GM12892 (cell line): ENCODE measurements at regions not wholly inside any gene's neighbourhood (a gene's known extent, or its start where the extent isn't known, plus 50 kb on each side); places are given as distances from the start of the nearest gene placed in this dataset.

Experiments used
- POLR2AphosphoS5 ChIP-seq: IDR thresholded peaks from 2 replicates; pipeline ENCODE4 v1.6.1; 2011; ENCODE audit warnings: low read depth, low read length, control low read depth
- TAF1 ChIP-seq: IDR thresholded peaks from 2 replicates; pipeline ENCODE4 v1.6.1; 2011; ENCODE audit warnings: low read depth, mild to moderate bottlenecking, control low read depth, low read length, borderline replicate concordance

DNA sequence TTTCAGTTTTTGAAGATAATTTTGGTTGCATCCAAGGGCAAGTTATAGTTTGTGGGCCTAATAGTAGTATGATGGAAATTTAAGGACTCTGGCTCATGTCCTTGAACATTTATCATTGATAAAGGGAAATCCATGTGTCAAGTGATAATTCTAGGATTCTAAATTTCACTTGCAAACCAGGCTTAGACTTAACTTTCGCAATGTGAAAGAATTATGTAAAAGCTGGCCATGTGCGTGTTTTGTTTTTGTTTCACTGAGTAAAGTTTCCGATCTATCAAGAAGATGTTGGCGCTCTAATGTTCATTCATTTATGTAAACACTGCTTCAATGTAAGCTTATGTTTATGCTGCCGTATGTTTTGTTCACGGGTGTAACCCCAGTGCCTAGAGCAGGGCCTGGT lies 302.0 kb downstream of the SOX4 start:
- TF ChIP-seq TAF1, result no peak
- no peak for TF ChIP-seq POLR2AphosphoS5
